ENCODE measurements at regions not wholly inside any gene's neighbourhood (a gene's known extent, or its start where the extent isn't known, plus 50 kb on each side); places are given as distances from the start of the nearest gene placed in this dataset.

DNA sequence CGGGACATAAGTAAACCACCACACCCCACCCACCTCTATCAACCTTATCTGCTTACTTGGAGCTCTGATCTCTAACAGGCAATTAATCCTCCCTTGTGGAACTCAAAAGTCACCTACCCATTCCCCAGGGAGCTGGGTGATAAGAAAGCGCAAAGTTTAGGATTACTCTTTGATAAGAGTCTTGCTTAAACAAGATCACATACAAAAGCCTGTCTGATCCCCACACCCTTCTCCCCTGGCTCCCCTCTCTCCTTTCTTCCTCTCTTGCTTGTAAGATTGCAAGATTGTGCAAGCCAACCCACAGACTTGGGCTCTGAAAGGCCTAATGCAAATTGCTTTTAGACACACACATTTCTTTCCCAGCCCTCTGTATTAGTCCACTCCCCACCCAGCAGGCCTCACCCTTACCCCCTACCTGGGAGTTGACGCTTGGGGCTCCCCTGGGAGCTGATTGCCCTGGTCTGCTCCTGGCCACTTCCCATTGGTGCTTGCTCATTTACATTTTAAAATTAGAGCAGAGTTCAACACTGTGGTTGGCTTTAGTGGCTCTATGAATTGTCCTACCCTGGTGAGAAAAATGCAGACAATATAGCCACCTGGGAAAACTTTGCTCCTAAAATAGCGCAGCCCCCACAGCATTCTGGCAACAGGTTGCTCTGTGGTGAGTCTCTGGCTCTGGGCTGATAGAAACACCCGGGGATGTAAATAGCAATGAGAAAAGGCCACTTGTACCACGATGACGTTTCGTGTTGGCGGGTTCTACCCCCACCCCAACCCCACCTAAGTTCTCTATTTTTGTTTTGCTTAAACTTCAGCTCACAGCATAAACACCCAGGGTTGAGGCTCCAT, 58.9 kb upstream of the EPCAM start:
- peak; percentile 77 for TF ChIP-seq POLR2AphosphoS5 (IDR thresholded peaks at IDR 0.05; ENCODE audit: low read depth, low read length)
- TF ChIP-seq POLR2A (IDR thresholded peaks at IDR 0.05; ENCODE audit: low read depth, low read length) = peak; percentile 48; the same call in 1 of the 2 replicates

Data from GM12892 (cell line).